AML-193 (cell line): ENCODE measurements at regions not wholly inside any gene's neighbourhood (a gene's known extent, or its start where the extent isn't known, plus 50 kb on each side); places are given as distances from the start of the nearest gene placed in this dataset.
"Not testable (repeated sequence)": the region's sequence is repeated elsewhere in the genome, so short reads cannot be mapped to it uniquely, and the experiment has no call there.

ENCODE experiments used
- DNase-seq, 2 experiments: peaks; one replicate each; lab custom pipeline; 2025; lab: John Stamatoyannopoulos, UW

DNA sequence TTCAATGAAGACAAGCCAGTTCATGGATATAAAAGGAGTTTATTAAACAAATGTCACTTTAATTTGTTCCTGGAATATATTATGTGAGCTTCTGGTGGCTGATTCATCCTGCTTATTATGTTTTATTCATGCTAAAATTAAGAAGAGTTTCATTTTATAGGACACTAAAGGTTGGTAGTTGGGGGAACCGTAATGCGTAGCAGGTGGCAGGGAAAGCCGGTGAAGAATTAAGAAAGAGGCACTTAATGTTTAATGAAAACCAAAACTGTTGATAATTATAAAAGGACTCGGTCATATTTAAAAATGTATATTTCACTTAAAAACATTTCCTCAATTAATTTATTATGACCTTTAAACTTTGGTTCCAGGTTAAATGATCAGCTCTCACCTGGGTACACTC is 94.3 kb downstream of the XKR3 start:
- DNase-seq = not testable (repeated sequence)

- not testable (repeated sequence) for DNase-seq
These were observed 97.7 kb downstream of the XKR3 start for GRCh38 chr22:16727491-16727890.

DNA sequence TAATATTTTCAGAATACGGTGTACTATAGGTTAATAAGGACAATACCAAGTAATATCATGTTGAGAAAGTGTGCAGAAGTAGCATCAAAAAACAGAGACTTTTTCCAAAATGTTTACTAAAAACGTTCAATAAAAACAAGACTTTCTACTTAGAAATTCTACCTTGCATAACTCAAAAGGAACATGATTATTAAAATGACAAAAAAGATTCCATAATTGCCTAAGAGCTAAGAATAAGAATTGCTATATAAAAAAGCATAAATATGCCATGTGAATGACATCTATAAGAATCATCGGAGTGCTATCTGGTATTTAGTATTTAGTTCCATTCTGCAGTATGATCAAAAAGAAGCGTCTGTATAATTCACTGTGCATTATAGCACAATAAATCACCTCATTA is 102.0 kb downstream of the XKR3 start:
- not testable (repeated sequence) for DNase-seq

- DNase-seq = peak; percentile 78 to 82
These were observed 102.6 kb downstream of the XKR3 start for GRCh38 chr22:16722564-16722963.

- DNase-seq = peak; percentile 85 to 87
These were observed 103.2 kb downstream of the XKR3 start for GRCh38 chr22:16721961-16722360.

- no peak for DNase-seq
These were observed 107.3 kb downstream of the XKR3 start for GRCh38 chr22:16717699-16718558.

DNA sequence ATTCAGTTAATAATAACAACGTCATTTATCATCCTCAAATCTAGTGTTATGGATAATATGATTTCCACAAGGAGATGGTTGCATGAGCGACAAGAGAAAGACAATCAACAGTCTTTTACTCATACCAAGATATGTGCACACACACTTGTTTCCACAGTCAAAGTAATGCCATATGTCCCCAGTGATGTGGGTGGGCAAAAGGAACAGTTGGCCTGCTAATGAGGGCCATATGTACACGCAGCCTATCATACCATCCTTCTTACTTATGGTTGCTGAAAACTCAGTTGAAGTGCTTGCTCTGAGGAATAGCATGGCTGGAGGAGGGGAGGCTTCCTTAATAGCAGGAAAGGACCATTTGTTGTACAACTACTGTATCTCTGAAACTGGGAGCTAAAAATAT is 110.6 kb downstream of the XKR3 start:
- DNase-seq = not testable (repeated sequence)

DNA sequence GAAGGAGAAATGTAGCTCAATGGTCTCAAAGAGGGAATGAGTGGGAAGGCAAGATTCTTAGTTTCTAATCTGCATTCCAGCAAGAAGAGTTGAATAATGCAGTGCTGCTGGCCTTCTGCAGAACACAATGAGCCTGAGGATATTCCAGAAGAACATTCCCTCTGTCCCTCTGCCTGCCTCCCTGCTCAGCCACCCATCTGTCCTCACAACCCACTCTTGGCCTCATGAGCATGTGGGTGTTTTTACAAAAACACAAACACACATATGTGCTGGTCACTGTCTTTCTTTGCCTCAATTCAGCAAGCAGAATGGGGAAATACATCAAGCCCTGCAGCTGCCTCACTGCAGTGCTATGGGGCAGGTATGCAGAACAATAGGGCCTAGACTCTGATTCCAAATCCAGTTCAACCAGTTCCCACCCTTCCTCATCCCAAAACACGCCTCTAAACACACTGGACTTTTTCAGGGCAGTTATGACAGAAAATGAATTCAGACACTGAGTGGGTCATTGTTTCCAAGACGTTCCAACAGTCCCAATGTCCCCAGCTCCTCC is 109.8 kb upstream of the CCT8L2 start:
- not testable (repeated sequence) for DNase-seq

GRCh38 chr22:16700390-16700789 is 107.8 kb upstream of the CCT8L2 start:
- DNase-seq = not testable (repeated sequence)

DNA sequence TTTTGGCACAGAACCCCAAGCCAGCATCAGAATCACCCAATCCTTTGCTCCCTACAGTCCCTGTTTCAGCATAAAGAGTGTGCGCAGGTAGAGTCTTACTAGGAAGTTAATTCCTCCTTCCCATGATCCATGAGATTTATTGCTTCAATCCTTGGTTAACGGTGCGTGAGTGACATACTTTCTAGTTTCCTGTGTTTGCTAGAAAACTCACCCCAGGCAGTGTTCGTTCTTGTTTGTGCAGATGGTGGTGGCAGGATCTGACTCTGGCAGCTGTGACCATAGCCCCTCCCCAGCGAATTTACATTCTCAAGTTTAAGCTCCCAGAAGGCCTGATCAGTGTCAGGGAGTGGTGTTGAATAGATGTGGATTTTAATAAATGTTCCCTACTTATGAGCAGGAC is 106.7 kb upstream of the CCT8L2 start:
- DNase-seq = no peak

- not testable (repeated sequence) for DNase-seq
These were observed 105.0 kb upstream of the CCT8L2 start for GRCh38 chr22:16697492-16698044.

GRCh38 chr22:16696900-16697299 is 104.3 kb upstream of the CCT8L2 start:
- not testable (repeated sequence) for DNase-seq

GRCh38 chr22:16695261-16695660 is 102.7 kb upstream of the CCT8L2 start:
- DNase-seq = no peak

DNA sequence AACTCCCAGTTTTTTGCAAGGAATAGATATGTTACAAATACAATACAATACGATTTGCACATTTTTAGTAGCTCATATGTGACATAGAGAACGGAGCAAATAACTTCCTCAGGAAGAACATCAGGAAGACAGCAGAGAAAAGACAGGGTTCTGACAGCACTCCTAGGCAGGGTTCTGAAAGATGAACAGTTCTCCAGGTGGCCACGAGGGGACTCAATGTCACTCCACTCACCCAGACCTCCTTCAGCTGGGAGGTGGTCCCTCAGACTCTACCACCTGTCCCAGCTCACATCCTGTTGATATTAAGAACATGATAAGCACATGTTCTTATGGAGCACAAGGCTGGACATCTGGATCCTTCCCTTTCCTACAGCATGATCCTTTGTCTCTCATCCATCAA is 101.1 kb upstream of the CCT8L2 start:
- DNase-seq = not testable (repeated sequence)

DNA sequence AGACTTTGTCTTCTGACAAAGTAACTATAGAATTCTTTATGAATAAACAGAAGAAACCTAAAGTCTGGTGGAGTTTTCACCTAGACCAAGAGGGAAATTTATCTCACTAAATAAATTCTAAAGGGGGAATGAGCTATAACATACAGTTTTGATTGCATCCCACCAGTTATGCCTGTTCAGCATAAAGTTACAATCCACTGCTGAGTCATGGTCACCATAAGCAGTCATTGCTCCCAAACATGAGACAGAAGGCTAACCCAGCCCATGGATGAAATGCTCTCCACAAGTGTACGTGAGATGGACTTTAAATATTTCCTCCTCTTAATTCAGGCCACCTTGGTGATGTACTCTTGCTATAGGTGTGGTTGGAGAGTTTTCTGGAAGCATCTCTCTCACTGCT is 96.7 kb upstream of the CCT8L2 start:
- DNase-seq = not testable (repeated sequence)

- not testable (repeated sequence) for DNase-seq
These were observed 88.7 kb upstream of the CCT8L2 start for GRCh38 chr22:16681290-16681689.

- not testable (repeated sequence) for DNase-seq
These were observed 87.7 kb upstream of the CCT8L2 start for GRCh38 chr22:16680209-16680899.

GRCh38 chr22:16679191-16679834 is 86.7 kb upstream of the CCT8L2 start:
- not testable (repeated sequence) for DNase-seq

- not testable (repeated sequence) for DNase-seq
These were observed 80.8 kb upstream of the CCT8L2 start for GRCh38 chr22:16673433-16673832.

DNA sequence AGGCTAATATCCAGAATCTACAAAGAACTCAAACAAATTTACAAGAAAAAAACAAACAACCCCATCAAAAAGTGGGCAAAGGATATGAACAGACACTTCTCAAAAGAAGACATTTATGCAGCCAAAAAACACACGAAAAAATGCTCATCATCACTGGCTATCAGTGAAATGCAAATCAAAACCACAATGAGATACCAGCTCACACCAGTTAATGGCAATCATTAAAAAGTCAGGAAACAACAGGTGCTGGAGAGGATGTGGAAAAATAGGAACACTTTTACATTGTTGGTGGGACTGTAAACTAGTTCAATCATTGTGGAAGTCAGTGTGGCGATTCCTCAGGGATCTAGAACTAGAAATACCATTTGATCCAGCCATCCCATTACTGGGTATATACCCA is 73.0 kb upstream of the CCT8L2 start:
- not testable (repeated sequence) for DNase-seq

DNA sequence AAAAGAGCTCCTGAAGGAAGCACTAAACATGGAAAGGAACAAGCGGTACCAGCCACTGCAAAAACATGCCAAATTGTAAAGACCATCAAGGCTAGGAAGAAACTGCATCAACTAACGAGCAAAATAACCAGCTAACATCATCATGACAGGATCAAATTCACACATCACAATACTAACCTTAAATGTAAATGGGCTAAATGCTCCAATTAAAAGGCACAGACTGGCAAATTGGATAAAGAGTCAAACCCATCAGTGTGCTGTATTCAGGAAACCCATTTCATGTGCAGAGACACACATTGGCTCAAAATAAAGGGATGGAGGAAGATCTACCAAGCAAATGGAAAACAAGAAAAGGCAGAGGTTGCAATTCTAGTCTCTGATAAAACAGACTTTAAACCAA is 69.7 kb upstream of the CCT8L2 start:
- not testable (repeated sequence) for DNase-seq

DNA sequence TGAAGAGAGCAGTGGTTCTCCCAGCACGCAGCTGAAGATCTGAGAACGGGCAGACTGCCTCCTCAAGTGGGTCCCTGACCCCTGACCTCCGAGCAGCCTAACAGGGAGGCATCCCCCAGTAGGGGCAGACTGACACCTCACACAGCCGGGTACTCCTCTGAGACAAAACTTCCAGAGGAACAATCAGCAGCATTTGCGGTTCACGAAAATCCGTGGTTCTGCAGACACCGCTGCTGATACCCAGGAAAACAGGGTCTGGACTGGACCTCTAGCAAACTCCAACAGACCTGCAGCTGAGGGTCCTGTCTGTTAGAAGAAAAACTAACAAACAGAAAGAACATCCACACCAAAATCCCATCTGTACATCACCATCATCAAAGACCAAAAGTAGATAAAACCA is 68.4 kb upstream of the CCT8L2 start:
- DNase-seq = not testable (repeated sequence)
